Brain pericyte (primary cell): ENCODE measurements at regions not wholly inside any gene's neighbourhood (a gene's known extent, or its start where the extent isn't known, plus 50 kb on each side); places are given as distances from the start of the nearest gene placed in this dataset.

ENCODE experiments used
- DNase-seq: peaks from one replicate; pipeline ENCODE4 v3.0.0-alpha.2; 2012; ENCODE audit warnings: low read depth, low spot score

DNA sequence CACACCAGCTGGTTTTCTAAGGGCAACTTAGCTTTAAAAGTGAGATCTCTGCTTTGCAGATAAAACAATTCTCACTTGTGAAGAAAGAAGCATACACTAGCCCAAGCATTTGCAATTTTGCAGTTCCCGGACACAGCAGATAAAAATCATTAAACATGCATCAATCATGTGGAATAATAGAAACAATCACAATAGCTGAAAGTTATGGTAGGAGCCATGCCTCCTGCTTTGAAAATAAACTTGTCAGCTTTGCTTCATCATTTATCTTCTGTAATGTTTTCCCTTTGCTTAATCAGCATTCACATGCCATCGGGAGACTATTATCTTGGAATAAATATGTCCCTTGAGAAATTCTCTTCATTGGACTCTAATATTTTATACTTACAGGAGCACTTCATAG is 60.3 kb upstream of the DAB2 start:
- no peak for DNase-seq

DNA sequence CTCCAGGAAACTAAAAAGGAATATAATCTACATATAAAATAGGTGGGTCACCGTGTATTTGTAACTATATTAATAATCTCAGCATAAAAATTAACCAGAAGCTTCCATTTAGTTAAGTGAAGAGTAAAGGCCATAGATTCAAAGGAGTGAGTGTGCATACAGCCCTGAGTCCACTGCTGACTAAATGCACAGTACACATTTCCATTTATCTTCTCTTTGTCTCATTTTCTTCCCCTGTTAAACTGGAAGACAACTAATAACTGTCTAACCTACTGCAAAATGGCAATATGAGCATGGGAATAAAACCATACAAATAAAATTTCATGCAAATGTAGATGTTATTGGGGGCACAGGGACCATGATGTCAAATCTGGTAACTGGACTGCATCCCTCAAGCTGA is 59.9 kb upstream of the DAB2 start:
- no peak for DNase-seq

DNA sequence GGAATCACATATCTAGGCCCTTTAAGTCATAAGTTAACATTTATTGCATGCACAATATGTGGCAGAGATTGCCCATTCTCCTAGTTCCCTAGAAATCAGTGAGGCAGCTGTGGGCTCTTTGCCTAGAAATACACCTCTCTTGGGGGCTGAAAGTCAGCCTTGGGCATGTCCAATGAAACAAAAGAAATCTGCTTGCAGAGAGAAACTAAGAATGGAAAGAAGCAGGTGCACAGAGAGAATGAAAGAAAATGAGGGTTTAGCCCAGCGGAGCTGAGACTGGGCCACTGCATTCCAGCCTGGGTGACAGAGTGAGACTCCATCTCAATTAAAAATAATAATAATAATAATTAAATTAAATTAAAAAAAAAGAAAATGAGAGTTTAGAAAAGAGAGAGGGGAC is 57.3 kb upstream of the DAB2 start:
- no peak for DNase-seq

DNA sequence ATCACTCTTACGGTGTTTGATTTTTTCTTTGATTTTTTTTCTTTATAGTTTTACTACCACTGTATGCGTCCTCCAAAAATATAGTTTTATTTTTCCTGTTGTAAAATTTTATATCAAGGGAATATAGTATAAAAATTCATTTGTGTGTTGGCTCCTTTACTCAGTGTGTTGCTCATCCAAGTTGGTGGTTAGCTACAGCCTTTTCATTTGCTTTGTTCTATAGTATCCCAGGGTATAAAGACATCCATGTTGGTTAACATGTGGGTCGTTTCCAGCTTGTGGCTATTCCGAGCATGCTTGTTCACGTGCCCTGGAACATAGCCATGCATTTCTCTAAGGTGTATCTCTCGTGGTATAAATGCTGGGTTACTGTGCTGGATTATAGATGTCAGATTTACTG is 54.8 kb upstream of the DAB2 start:
- no peak for DNase-seq

DNA sequence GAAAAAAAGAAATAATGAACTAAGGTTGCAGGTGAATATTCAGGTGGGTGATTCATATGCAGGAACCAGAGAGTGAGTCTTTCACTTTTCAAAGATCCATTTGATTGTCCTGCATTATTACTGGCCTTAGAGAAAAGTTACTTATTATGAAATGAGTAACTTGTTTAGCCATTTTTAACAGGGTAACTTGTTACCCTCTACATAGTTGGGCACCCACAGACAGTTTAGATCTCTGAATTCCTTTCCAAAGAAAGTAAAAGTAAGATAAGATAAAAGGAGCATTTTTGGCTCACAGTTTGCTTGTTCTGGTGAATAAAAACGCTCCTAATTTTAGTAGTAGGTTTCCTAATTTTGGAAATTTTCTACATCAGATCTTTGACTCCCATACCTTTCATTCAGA is 54.1 kb upstream of the DAB2 start:
- DNase-seq: no peak

DNA sequence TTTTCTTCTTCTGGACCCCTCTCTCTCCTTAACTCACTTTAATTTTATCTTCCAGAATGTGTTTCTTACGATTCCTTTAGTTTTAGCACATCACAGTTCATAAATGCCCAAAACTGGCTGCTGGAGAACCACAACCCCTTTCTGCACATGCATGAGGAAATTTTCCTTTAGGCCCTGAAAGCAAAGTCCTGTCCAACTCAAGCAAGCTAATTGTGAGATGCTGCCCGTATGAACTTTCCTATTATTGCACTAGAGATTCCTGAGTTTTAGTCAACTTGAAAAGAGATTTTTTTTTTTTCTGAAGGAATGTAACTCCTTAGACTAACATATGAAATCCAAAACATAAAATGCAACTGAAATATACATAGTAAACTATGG is 52.1 kb upstream of the DAB2 start:
- no peak for DNase-seq

DNA sequence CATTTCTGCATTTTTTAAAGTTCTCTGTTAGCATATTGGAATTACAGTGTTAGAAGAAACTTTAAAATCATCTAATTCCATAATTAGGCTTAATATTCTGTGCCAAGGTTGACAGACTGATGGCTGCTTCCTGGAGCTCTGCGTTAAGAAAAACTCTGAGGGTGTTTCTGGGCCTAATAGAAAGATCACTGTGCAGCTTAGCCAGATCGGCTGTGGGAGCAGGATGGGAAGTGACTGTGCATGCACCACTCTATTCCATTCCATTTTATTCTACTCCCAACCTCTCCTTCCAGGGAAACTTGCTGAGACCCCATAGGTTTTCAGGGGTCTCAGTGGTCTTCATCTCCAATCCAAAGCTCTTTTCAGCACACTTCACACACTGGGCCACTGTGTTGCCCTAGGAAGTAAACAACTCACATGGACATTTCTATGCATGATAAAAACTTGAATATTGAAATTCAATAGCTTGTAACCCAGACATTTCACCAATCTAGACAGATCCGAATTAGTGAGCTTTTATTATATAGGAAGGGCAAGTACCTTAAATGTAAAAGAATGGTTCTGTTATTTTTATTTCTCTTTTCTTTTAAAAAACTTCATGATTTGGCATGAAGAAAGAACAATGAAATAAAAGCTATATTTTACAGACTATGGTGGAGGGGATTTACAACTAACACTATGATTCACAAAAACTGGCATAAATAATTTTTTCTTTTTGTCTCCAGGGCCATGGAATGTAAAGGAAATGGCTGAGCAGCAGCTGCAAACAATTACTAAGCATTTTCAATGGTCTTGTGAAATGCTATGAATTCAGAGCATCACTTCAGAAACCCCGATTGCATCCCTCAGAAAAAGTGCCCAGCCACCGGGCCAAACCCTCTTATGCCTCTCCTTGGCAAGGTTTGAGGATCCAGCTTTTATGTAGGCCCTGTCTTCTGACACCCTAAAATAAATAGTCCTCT is 51.4 kb upstream of the DAB2 start:
- no peak for DNase-seq

DNA sequence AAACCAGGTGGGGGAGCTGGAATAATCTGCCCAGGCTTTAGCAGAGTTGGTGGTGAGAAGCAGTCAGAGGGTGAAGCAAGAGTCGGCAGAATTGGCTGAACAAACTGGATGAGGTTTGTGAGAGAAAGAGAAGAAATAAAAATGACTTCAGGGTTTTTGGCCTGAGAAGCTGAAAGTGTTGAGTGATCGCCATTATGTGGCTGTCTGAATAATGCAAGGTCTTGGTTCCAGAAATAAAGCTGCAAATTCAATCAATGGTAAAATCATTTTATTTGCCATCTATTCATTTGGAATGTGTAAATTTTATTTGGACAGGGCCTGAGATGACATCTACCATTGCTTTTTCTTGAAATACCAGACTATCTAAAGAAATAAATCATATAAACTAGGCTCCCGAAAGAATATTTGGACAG is 50.4 kb upstream of the DAB2 start:
- no peak for DNase-seq
